GM12878 (cell line): ENCODE measurements at regions not wholly inside any gene's neighbourhood (a gene's known extent, or its start where the extent isn't known, plus 50 kb on each side); places are given as distances from the start of the nearest gene placed in this dataset.

Experiments
- NFYB ChIP-seq: IDR thresholded peaks from 2 replicates; pipeline ENCODE4 v1.6.1; 2011; ENCODE audit warnings: low read depth, mild to moderate bottlenecking, low read length, improper control_type of control experiment, moderate library complexity; ENCODE audit not compliant: insufficient read depth
- POLR2AphosphoS2 ChIP-seq: IDR thresholded peaks from 2 replicates; pipeline ENCODE4 v1.6.1; 2011; ENCODE audit warnings: low read depth, mild to moderate bottlenecking, low read length, improper control_type of control experiment, moderate library complexity
- TF ChIP-seq, protein P1 (sequence below), 3 experiments: IDR thresholded peaks in 2 of 3; conservative IDR thresholded peaks in 1 of 3; 2 replicates each; pipeline ENCODE4 v1.5.1; 2011; ENCODE audit warnings: low read depth in 3 of 3, low read length in 3 of 3, mild to moderate bottlenecking in 3 of 3, control low read depth in 2 of 3, moderate library complexity in 2 of 3, inconsistent platforms in 1 of 3, mixed read lengths in 1 of 3; ENCODE audit not compliant: control insufficient read depth in 2 of 3, insufficient read depth in 1 of 3; ENCODE audit errors: extremely low read depth in 1 of 3

DNA sequence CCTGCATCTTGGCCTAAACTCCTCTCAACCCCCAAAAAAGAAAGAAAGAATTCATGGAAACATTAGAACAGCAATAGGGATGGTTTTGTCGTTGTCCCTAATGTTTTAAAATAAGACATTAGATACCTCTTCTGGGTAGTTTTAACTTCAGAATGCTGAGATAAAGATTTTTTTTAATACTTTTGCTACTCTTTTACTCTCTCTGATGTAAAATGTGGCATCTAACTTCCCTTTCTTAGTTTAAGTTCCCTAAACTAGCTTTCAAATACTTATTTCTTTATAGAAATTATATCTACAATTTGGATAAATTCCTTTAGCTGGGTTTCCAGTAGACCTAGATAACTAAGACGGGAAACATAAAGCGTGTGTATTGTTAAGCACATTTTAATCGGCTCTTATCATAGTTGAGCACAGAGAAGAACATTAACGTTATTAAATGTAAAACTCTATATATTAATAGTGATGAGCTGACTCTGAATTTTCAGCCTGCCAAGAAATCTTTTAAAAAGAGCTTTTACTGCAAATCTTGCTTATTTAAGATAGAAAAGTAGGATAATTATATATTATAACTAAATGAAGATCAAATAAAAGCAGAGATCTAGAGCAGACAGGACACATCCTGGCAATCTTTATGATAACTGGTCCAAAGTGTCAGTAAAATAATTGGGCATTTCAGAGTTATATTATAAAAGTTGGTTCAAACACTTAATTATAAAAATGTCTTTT is 183.2 kb downstream of the CYB561 start:
- TF ChIP-seq, protein P1, sequence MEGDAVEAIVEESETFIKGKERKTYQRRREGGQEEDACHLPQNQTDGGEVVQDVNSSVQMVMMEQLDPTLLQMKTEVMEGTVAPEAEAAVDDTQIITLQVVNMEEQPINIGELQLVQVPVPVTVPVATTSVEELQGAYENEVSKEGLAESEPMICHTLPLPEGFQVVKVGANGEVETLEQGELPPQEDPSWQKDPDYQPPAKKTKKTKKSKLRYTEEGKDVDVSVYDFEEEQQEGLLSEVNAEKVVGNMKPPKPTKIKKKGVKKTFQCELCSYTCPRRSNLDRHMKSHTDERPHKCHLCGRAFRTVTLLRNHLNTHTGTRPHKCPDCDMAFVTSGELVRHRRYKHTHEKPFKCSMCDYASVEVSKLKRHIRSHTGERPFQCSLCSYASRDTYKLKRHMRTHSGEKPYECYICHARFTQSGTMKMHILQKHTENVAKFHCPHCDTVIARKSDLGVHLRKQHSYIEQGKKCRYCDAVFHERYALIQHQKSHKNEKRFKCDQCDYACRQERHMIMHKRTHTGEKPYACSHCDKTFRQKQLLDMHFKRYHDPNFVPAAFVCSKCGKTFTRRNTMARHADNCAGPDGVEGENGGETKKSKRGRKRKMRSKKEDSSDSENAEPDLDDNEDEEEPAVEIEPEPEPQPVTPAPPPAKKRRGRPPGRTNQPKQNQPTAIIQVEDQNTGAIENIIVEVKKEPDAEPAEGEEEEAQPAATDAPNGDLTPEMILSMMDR (IDR thresholded peaks at IDR 0.05 in 2 of 3, conservative IDR thresholded peaks at IDR 0.05 in 1 of 3; ENCODE audit: control insufficient read depth in 2 of 3, extremely low read depth in 1 of 3, insufficient read depth in 1 of 3, low read depth in 3 of 3, low read length in 3 of 3), result no peak
- TF ChIP-seq NFYB (no peak), POLR2AphosphoS2 (no peak)
